ENCODE measurements at regions not wholly inside any gene's neighbourhood (a gene's known extent, or its start where the extent isn't known, plus 50 kb on each side); places are given as distances from the start of the nearest gene placed in this dataset.

GRCh38 chr10:130337305-130337640 is 201.1 kb downstream of the GLRX3 start:
- Mint-ChIP-seq H3K36me3 (ENCODE audit: low read depth) (no peaks in the 10 kb centered on the region), H3K27ac (no peak overlapping the region), H3K4me3 (no peak overlapping the region), H3K4me1 (ENCODE audit: low read depth) (no peaks in the 10 kb centered on the region), H3K27me3 (no peaks in the 10 kb centered on the region), H3K9me3 (no peaks in the 10 kb centered on the region)
- DNase-seq (no peak), ATAC-seq (no peak)
- ChIA-PET POLR2A (no interaction called here), CTCF (no interaction called here)
- TF ChIP-seq CTCF (IDR thresholded peaks at IDR 0.05): no peak
- intact Hi-C loops (cut with micrococcal nuclease): no loop called here

DNA sequence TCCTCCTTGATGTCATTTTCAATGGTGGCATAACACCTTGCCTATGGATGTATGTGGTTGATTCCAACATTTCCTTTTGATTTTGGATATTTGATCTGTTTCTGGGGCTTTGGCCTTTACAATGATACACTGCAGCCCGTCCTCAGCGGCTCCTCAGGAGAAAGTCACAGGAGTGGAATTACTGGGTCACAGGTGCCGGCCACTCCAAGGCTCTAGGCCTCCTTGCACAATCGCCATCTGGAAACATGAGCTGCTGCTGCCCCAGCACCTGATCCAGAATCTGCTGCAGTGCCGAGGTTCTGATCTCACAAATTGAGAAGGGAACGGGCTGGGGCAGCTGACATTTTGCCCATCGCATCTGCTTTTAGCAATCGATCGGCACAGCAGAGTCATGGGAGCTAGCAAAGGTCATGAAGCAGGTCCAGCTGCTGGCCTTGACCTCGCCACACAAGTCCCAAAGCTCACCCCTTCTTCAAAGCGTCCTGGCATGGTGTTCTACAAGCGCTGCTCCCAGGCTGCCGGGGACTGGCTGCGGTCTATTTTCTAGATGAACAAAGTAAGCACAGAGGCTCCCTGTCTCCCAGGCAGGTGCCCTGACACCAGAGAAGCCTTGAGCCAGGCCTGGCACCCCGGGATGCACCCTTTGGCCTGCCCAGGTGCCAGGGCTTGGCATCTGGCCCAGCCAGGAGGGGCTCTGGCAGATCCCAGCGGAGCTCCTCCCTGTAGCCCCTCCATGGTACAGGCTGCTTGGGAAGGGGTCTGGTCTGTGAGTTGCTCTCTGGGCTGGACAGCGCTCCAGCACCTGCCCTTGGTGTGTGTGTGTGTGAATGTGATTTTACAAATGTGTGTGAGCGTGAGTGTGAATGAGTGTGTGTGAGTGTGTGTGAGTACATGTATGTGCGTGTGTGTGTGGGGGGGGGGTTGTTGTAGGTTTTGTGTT is 201.8 kb downstream of the GLRX3 start:
- no peaks in the 10 kb centered on the region for H3K36me3 Mint-ChIP-seq (ENCODE audit: low read depth)
- ATAC-seq (no peak), DNase-seq (no peak)
- H3K27ac Mint-ChIP-seq: no peak overlapping the region
- no peaks in the 10 kb centered on the region for H3K4me1 Mint-ChIP-seq (ENCODE audit: low read depth)
- H3K9me3 Mint-ChIP-seq: no peaks in the 10 kb centered on the region
- no peaks in the 10 kb centered on the region for H3K27me3 Mint-ChIP-seq
- intact Hi-C loops (cut with micrococcal nuclease): no loop called here
- POLR2A ChIA-PET: no interaction called here
- H3K4me3 Mint-ChIP-seq: no peak overlapping the region
- CTCF ChIA-PET: no interaction called here
- TF ChIP-seq CTCF (IDR thresholded peaks at IDR 0.05): no peak

GRCh38 chr10:130338636-130339024 is 202.4 kb downstream of the GLRX3 start:
- no peaks in the 10 kb centered on the region for H3K9me3 Mint-ChIP-seq
- H3K27me3 Mint-ChIP-seq: no peaks in the 10 kb centered on the region
- TF ChIP-seq CTCF (IDR thresholded peaks at IDR 0.05): no peak
- intact Hi-C loops (cut with micrococcal nuclease): no loop called here
- no peak overlapping the region for H3K27ac Mint-ChIP-seq
- H3K4me3 Mint-ChIP-seq: no peak overlapping the region
- ATAC-seq: no peak
- POLR2A ChIA-PET: no interaction called here
- DNase-seq: no peak
- H3K36me3 Mint-ChIP-seq (ENCODE audit: low read depth): no peaks in the 10 kb centered on the region
- CTCF ChIA-PET: no interaction called here
- H3K4me1 Mint-ChIP-seq (ENCODE audit: low read depth): no peaks in the 10 kb centered on the region

DNA sequence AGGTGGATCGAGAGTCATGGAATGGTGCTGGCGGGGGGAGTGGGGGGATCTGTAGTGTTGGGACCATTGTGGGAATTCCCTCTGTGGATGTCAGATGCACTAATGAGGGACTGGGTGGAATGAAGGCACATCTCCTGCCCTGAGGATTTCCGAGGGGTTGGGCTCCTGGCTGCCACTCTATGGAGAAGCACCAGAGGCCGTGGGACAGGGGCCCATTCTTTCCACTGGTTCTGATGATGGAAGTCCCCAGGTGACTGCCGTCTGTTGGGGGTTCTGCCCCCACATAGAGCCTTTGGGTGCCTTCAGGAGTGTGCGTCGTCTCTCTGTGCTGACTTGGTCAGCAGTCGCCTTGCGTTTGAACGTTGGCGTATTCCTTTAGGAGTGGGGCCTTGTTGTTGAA is 202.9 kb downstream of the GLRX3 start:
- Mint-ChIP-seq H3K27ac (no peak overlapping the region), H3K27me3 (no peaks in the 10 kb centered on the region), H3K9me3 (no peaks in the 10 kb centered on the region), H3K36me3 (ENCODE audit: low read depth) (no peaks in the 10 kb centered on the region), H3K4me3 (no peak overlapping the region), H3K4me1 (ENCODE audit: low read depth) (no peaks in the 10 kb centered on the region)
- POLR2A ChIA-PET: no interaction called here
- intact Hi-C loops (cut with micrococcal nuclease): no loop called here
- TF ChIP-seq CTCF (IDR thresholded peaks at IDR 0.05): no peak
- ATAC-seq (no peak), DNase-seq (no peak)
- CTCF ChIA-PET: no interaction called here

- no peaks in the 10 kb centered on the region for H3K36me3 Mint-ChIP-seq (ENCODE audit: low read depth)
- CTCF ChIA-PET: no interaction called here
These were observed 203.7 kb downstream of the GLRX3 start for GRCh38 chr10:130339911-130340310.

More at GRCh38 chr10:130339911-130340310, 203.7 kb downstream of the GLRX3 start:
- no peaks in the 10 kb centered on the region for H3K9me3 Mint-ChIP-seq
- no peak for TF ChIP-seq CTCF (IDR thresholded peaks at IDR 0.05)
- ATAC-seq (no peak), DNase-seq (no peak)
- H3K27ac Mint-ChIP-seq: no peak overlapping the region
- H3K27me3 Mint-ChIP-seq: no peaks in the 10 kb centered on the region
- intact Hi-C loops (cut with micrococcal nuclease): no loop called here
- no peak overlapping the region for H3K4me3 Mint-ChIP-seq
- POLR2A ChIA-PET: no interaction called here
- no peaks in the 10 kb centered on the region for H3K4me1 Mint-ChIP-seq (ENCODE audit: low read depth)

All from activated CD8-positive, alpha-beta T cell treated with anti-CD3 and anti-CD28 coated beads for 36 hours (primary cell).